Limb (tissue), 2 donors: ENCODE measurements at regions not wholly inside any gene's neighbourhood (a gene's known extent, or its start where the extent isn't known, plus 50 kb on each side); places are given as distances from the start of the nearest gene placed in this dataset.

ENCODE experiments used
- DNase-seq, 2 donors: peaks; one replicate each; pipeline ENCODE4 v3.0.0-alpha.2; 2016; ENCODE audit errors: extremely low spot score in 2 of 2

DNA sequence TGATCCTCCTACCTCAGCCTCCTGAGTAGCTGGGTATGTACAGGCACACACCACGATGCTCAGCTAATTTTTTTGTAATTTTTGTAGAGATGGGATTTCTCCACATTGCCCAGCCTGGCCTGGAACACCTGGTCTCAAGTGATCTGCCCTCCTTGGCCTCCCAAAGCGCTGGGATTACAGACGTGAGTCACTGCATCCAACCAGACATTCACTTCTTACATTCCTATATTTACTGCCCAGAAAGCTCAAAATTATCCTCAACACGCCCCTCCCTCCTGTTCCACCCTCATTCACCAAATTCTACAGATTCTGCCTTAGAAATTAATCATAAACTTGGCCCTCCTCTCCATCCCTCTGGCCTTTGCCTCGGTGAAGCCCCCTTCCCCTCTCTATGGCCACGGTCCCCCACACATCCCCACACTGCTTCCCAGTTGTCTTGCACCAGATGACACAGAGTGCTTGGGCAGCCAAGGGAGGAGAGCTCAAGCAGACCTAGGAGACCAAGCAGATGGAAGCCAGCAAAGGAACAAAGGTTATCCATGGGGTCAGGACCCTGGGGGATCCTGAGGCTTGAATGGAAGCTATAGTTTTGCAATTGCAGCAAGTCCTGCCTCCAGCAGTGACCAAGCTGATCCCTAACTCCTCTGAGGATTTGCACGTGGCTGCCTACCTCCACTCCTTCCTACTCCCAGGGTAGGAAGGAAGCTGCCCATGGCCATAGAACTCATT is 213.2 kb upstream of the FOXN3 start:
- DNase-seq = no peak

DNA sequence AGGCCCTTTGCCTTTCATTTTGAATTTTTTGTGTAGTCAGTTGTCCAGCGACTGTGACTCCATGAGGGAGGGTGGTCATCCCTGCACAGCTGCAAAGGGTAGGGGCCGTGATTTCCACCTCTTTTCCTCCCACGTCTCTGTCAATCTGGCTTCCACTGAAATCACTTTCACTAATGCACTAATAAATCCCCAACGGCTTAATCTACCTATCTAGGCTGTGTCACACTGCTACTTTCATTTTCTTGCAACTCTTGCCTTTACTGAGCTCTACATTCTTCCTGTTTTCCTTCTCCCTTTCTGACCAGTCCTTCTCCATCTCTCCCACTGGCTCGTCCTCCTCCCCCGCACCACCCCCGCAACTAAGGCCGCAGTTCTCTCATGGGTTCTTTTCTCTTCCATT is 212.3 kb upstream of the FOXN3 start:
- no peak for DNase-seq

DNA sequence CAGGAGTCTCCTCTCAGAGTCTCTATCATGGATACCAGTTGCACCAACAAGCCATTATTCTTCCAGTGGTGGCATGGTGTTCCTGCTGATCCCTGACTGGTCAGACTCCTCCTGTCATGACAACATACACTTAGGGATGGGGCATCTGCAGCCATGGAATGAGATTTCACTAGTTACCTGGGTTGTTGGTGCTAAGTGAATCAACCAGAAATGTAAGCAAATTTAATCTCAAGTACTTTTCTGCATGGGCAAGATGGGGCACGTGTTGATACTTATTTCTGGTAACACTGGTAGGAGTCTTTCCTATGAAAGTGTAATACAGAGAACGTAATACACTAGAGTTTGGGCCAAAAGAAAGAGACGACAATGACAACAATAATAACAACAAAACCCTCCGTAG is 211.5 kb upstream of the FOXN3 start:
- no peak for DNase-seq

DNA sequence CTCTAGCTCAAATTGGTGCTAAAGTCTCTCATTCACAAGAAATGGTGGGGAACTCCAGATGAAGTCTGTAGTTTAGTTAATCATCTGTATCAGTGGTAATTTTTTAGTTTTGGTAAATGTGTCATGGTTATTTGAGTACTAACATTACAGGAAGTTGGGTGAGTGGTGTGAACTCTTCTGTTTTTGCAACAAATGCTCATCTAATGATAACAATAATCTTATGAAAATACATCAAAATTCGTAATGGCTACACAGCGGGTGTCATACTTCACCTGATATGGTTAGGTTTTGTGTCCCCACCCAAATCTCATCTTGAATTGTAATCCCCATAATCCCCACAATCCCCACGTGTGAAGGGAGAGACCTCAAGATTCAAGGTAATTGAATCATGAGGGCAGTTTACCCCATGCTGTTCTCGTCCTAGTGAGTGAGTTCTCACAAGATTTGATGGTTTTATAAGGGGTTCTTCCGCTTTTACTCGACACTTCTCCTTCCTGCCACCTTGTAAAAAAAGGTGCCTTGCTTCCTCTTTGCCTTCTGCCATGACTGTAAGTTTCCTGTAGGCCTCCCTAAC is 209.3 kb upstream of the FOXN3 start:
- no peak for DNase-seq

DNA sequence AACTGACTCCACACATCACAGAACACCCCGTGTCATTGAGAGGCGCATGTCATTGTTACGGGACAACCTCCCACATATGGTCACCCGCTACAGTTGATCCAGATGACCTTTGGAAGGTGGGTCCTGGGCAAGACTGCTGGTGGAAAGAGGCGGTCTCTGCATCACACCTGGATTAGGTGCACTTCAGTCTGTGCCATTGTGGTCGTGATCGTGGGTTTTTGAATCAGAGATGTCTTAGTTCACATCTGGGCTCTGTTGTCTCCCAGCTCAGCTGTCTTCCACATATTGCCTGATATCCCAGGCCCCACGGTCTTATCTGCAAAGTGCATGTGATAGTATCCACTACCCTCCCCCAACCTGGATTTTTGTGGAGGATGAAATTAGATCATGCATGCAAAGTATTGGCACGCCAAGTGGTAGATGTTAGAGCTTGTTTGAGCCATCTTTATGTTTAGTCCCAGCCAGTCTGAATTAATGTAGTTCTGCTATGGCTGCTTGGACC is 208.7 kb upstream of the FOXN3 start:
- DNase-seq = no peak

DNA sequence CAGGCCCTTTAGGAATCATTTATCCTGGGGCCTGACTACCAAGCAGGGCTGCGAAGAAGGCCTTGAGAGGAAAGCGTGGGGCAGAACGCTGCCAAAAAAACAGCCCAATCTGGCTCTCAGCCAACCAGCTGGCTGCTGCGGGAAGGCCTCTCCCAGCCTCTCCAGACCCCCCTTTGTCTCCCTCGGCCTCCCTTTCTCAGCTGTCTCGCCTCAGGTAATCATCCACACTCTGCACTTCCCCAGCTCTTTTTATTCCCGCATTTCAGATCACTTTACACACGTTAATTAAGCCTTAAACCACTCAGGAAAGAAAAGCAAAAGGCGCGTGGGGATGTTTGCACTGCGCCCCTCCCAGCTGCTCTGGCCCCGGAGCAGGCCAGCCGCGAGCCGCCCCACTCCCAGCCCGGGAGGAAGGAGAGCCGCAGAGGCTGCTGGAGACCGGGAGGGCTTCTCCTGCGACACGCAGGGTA is 208.2 kb upstream of the FOXN3 start:
- peak; percentile 81 to 87 for DNase-seq

DNA sequence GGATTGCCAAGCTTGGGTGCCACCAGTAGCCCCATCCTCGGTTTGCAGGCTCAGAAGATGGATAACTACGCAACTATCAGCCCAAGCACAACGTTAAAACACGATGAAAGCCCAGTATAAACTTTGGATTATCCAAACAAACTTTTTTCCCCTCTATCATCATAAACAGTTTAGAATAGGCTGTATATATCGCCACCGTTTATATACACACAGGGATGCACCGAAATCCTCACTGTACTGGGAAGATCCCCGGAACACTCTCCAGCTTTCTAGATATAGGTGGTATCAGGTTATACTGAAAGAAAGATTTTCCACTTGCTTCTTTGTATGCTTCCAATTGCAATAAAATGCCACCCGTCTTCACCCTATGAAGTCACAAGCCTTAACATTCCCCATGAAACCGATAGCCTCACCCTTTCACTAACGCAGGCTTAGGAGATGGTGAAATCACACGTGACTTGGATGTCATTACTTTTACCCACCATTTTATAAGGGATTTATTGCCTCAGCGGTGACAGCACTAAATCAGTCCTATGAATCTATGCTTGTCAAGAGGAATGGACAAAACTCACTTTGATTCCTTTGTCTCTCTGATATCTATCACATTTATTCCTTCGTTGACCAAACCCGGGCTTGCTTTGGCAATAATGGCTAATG is 207.6 kb upstream of the FOXN3 start:
- no peak for DNase-seq

DNA sequence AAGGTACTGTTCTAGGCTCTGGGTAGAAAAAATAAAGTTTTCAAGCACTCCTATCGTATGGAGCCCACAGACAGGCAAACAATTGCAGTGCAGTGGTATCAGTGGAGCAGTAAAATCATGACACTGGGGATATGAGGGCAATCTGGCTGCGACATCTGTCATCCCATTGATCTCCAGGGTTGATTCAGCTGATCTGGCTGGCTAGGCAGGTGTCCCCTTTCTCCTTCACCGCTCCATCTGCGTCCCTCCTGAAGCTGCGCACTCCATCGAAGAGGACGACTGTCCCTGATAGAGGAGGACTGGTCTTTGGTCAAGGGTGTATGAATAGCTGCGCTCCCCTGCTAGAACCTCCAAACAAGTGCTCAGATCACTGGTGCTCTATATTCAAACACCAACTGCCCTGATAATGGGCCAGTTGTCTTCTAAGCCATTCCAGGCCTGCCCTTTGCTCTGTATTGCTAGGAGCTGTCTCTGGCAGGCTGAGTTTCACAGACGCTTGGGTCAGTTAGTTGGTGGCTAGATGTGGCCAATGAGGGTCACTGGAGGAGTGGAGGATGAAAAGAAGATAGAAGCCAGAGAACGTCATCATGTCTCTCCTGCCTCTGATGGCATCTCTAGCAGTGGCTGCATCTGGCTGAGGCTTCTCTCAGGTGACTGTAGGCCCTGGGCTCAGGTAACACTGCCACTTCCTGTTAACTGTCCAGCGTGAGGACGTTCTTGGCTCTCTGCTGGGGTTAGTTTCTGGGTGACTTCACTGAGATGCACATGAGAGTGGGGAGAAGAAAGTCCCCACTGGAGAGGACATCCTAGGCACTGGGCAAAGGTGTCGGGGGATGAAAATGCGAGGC is 205.0 kb upstream of the FOXN3 start:
- DNase-seq = no peak

DNA sequence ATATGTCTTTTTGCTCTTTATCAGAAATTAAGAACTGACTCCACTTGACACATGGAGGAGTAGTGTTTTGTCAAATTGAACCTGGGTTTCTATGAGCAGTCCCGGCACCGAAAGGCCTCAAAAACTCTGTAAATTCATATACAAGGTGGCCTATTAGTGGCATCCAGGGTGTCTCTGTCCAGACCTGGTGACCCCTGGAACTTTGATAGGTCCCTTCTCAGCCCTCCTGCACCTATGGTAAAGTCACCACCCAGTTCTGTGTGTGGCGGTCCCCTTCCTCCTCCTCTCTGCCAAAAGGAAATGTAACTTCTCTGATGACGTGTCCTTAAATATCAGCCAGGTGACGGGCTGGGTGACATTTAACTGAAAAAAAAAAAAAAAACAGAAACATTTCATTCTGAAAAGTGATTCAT is 204.0 kb upstream of the FOXN3 start:
- DNase-seq = no peak

DNA sequence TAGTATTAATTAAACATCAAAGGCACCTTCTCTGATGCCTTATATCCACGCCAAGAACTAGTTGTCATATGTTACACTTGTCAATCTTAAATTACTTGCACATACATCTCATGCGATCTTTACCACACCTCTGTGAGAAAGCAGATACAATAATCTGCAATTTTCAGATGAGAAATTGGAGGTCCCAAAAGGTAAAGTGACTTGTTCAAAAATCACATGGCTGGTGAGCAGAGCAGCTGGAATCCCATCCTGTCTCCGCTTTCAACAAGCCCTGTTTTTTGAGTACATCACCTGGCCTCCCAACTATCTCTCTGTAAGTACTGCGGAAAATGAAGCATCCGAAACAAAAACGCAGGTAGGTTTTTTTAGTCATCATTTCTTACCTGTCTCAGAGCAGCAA is 203.4 kb upstream of the FOXN3 start:
- DNase-seq = no peak

DNA sequence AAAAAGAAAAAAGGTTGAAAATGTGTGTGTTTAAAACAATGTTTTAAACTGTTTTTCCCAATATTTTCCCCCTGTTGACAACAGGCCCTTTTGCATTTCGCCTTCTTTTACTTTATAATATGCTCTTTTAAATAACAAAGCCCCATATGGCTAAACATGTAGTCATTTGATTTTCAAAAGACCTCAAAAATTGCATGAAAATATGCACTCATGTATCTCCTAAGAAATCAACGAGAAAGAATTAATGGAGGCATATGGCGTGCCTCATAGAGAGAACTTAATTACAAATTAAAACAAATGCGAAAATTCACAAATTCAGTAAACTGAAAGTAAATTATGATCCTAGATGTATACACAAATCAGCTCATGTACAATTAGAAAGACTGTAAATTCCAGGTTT is 202.6 kb upstream of the FOXN3 start:
- DNase-seq = no peak

DNA sequence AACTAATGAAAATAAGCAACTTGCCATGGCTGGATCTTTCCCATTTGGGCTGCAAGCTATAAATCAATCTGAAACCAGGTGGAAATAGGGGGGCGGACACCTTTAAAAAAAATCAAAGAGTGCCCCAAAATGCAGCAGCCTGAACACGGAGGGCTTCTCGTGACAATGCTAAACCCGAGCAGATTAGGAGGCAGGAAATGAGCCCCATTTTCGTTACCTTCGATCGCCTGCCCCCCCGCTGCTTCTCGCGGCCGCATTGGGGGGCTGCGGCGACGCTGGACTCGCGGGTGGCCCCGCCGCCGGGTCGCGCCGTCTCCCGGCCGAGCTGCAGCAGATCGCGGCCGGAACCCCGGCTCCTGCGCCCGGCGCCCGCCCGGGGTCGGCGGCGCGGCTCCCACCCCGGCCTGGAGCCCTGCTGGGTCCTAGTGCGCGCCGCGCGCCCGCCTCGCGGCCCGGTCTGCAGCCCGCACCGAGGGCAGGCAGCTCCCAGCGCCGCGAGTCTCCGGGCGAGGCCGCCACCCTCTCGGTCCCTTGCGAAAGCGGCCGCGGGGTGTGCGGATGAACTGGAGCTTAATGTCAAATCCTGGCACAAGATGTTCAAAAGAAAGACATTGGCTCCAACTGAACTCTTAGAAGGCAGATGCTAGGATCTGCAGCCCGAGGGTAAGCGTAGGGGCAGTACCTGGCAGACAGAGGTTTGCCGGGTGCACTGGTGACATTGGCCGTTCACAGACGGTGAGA is 201.9 kb upstream of the FOXN3 start:
- DNase-seq = peak; percentile 68 to 85

DNA sequence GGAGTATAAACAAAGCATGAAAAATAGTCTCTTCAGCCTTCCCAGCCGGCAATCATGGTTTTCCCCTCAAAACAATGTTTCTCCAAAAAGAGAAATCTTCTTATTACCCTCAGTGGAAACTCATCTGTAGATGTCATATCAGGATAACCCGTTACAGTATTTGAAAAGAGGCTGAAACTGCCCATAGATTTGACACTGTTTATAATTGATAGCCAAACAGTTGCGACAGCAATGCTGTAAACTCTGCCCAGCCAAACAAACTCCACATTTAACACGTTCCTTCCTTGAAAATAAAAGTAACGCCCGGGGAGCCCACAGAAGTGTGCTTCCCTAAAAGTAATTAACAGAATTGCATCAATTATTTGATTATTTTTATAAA is 201.3 kb upstream of the FOXN3 start:
- DNase-seq = no peak

DNA sequence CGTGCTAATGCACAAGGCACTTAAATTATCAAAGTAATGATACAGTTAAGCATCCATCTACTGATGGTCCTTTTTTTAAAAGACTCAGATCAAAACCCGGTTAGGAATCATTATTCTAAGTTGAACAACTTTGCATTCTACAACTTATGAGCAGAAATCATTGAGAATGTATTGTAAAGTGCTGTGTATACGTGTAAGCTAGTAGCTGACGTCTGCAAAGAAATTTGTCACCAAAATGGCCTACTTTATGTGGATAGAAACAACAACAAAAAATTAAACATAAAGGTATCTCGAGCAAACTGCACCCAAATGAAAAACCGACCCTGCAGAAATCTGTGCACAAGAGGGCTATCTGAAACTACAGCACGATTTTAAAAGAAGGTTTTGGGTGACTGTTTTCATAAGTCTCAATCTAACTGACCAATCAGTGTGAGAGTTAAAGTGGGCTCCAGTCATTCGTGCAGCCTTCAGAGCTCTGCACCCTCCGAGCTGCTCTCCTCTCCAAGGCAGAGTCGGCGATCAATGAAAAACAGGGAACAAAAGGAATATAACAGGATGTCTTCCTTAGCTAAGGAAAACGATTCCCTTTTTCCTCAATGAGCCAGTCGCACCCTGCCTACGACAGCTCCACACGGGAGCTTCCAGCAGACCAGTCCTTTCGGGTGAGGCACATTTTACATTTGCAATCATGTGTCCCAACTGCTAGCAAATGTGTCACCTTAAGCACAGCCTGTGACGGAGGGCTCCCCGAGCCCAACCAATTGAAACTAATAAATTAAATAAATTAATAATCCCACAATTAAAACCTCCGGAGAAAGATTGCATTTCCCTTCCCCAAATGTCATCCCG is 200.7 kb upstream of the FOXN3 start:
- peak; percentile 51 to 59 for DNase-seq

DNA sequence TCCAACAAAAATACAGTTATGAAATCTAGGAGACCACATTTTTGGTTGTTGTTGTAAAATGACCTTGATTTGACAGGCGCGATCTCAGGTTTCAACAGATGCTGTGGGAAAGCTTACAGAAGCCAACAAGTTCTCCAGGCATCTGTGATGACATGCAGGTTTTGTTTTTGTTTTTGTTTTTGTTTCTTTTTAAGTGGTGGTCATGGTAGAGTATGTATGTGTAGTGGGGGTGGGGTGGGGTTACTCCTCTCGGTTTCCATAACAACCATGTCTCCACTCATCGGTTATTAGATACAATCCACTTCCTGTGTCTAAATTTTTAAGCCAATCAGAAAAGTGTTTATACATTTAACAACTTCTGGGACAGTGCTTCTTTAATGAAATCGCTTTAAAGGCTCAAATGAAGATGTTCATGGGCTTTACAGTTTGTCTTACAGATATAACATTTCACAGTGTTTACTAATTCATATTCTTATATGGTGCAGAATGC is 199.9 kb upstream of the FOXN3 start:
- peak in 1 of 2 donors; percentile 70 for DNase-seq

DNA sequence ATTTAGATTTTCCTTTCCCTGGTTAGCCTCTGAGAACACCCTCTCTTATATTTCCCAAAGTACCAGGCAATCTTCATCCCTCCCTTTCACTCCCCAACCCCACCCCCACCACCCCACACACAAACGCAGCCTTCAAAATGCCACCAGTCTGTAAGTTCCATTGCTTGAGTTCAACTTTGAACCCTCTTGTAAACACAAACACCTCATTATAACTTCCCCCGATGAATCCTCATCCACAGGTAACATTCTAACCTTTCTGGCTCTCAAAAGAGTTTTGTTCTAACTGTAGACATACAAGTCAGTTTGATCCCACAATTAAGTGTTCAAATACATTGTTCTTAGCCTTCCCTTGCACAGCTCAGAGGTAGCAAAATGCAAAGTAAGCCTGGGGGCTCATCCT is 199.4 kb upstream of the FOXN3 start:
- no peak for DNase-seq

DNA sequence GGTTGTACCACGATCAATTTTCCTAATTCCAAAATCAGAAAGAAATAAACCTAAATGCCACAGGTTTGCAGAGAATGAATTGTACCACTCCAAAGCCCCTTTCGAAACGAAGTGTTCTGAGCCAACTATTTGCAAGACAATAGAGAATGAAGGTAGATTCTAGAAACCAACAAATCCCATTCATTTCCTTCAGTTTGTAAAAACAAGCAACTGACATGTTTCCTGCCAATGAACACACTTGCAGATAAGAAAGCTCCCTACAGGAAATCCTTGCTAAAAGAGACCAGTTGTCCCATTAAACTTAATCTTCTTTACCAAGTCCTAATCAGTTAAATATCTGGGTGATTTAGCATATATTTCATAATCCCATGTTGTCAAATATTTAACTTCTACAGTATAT is 198.4 kb upstream of the FOXN3 start:
- DNase-seq = no peak

DNA sequence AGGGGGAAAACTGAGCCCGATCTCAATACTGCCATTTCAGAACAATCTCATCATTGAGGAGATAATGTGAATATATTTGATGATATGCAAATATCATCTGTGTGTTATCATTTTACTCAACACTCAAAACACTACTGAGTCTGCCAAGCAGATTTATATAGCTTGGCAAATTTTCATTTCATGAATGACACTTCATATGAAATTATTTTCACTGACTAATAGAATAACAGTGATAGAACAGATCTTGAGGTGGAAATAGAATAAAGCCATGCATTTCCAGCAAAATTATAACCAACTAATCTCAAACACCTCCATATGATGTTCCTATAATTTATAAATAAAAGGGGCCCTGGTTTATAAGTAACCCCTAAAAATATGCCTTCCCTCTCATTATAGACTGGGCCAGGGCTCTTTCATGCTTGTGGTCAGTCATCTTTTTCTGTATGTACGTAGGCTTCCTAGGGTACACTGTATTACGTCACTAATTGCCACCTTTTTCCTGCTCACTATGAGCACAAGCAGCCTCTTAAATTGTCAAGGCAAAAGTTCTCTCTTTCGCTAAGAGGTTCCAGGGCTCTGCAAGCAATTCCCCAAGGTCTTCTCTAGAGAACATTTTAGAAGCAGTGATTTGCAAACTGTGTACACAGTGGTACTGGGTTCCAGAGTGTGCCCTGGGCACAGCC is 197.1 kb upstream of the FOXN3 start:
- no peak for DNase-seq

DNA sequence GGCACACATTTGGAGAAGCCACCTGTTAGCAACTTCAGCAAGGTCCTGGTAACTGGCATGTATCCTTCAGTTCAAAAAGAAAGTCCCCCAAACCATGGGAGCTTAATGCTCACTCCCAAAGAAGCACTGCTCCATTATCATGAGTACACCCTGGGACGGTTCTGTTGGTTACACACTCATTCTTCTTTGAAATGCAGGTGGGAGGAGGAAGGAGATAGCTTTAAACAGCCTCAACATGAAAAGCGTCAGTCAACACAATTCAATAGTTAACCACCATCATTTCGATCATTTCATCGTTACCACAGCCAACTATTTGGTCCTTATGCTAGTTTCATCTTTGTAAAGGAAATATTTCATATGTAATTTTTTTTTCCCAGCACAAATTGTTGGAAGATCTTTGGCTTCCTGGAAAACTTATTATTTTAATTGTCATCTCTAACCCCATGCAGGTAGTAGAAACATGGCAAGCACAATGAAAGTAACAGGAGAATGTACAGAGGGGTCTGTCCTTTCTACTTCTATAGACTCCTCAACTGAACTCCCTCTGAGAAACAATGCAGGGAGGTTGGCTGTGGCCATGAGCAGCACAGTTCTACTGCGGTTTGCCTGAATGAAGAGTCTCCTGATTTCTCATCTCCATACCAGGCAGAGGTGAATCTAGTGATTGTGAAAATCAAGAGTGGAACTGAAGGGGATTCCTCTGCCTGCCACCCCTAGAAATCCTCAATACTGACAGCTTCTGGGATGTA is 196.4 kb upstream of the FOXN3 start:
- no peak for DNase-seq
